K562 (cell line): ENCODE measurements at regions not wholly inside any gene's neighbourhood (a gene's known extent, or its start where the extent isn't known, plus 50 kb on each side); places are given as distances from the start of the nearest gene placed in this dataset.

Experiments
- ATAC-seq: fragments of 200-7000 bp; cut with Tn5 transposase; 3 replicates; pipeline ENCODE4 v1.9.1; 2020; ENCODE audit warnings: moderate library complexity
- BruUV-seq: library from RNA; stranded (reverse); fragments of 400-500 nt; replicated peaks from 2 replicates; lab custom pipeline; 2021; lab: Mats Ljungman, UMichigan
- CTCF ChIA-PET: fragments of 300-600 bp; formaldehyde crosslinking; extraction: SDS; loops from one replicate; lab custom pipeline; 2021; ENCODE audit warnings: low intra/inter-chr PET ratio; lab: Yijun Ruan, JAX
- POLR2A ChIA-PET: fragments of 300-600, 350-650 bp; sonication (Branson Sonifier 250); formaldehyde crosslinking; extraction: SDS; loops from one replicate; lab custom pipeline; 2021; ENCODE audit warnings: antibody characterized with exemption, inconsistent platforms; lab: Yijun Ruan, JAX
- DNase-seq, 4 experiments: peaks; one replicate each; pipeline versions ENCODE4 v3.0.0 to v3.0.0-alpha.2; 2011 to 2018; ENCODE audit warnings: low spot score in 3 of 4, mixed read lengths in 3 of 4; ENCODE audit errors: extremely low read depth in 1 of 4
- FAIRE-seq: peaks from 2 replicates; lab custom pipeline; 2011; peaks lifted over from hg19 to GRCh38; lab: Jason Lieb, UNC
- H2AFZ ChIP-seq: 2 replicates; pipeline ENCODE4 v1.6.0; 2011; ENCODE audit warnings: low read depth, low read length, control low read depth, inconsistent platforms
- H3K27ac ChIP-seq: fragments of 200-600 bp; 3 replicates; pipeline ENCODE4 v1.8.0; 2011; ENCODE audit warnings: low read depth, mild to moderate bottlenecking, control low read depth, inconsistent platforms, low read length, moderate library complexity, mixed read lengths; ENCODE audit errors: extremely low read depth
- H3K27me3 ChIP-seq, 2 experiments: fragments of 300-600 bp in 1 of 2; 2 replicates in 1 of 2; 3 replicates in 1 of 2; pipeline versions ENCODE4 v1.6.0 to v1.8.0; 2011; ENCODE audit warnings: inconsistent platforms in 2 of 2, low read length in 2 of 2, mild to moderate bottlenecking in 1 of 2, mixed read lengths in 1 of 2, moderate library complexity in 1 of 2; ENCODE audit not compliant: control insufficient read depth in 2 of 2, insufficient read depth in 2 of 2
- H3K36me3 ChIP-seq: fragments of 300-600 bp; 3 replicates; pipeline ENCODE4 v1.8.0; 2011; ENCODE audit warnings: mild to moderate bottlenecking, low read length, inconsistent platforms; ENCODE audit not compliant: control insufficient read depth, insufficient read depth
- H3K4me1 ChIP-seq, 2 experiments: fragments of 200-600 bp in 1 of 2; replicated peaks in 1 of 2; 2 replicates in 1 of 2; 3 replicates in 1 of 2; pipeline versions ENCODE4 v1.5.1 to v1.8.0; 2011; ENCODE audit warnings: inconsistent platforms in 2 of 2, low read length in 2 of 2, mild to moderate bottlenecking in 1 of 2, mixed read lengths in 1 of 2, moderate library complexity in 1 of 2; ENCODE audit not compliant: control insufficient read depth in 2 of 2, insufficient read depth in 2 of 2
- H3K4me2 ChIP-seq: 2 replicates; pipeline ENCODE4 v1.6.1; 2011; ENCODE audit warnings: low read length, control low read depth, inconsistent platforms, mixed read lengths; ENCODE audit not compliant: insufficient read depth
- H3K4me3 ChIP-seq: fragments of 200-600 bp; sonication (generic), shearing (Covaris generic); 2 replicates; pipeline ENCODE4 v1.5.1; 2016; ENCODE audit warnings: control low read depth, inconsistent platforms
- H3K79me2 ChIP-seq: fragments of 200-600 bp; 3 replicates; pipeline ENCODE4 v1.8.0; 2011; ENCODE audit warnings: low read length, inconsistent platforms; ENCODE audit not compliant: control insufficient read depth, insufficient read depth
- H3K9ac ChIP-seq, 2 experiments: 2 replicates each; pipeline versions ENCODE4 v1.6.0 to v1.6.1; 2011; ENCODE audit warnings: low read depth in 2 of 2, low read length in 2 of 2, control low read depth in 1 of 2, inconsistent platforms in 1 of 2, mild to moderate bottlenecking in 1 of 2, mixed read lengths in 1 of 2; ENCODE audit not compliant: insufficient read depth in 1 of 2
- H3K9me1 ChIP-seq: one replicate; pipeline ENCODE4 v1.6.0; 2011; ENCODE audit warnings: inconsistent platforms, mild to moderate bottlenecking, low read length, moderate library complexity; ENCODE audit not compliant: control insufficient read depth, insufficient read depth
- H3K9me3 ChIP-seq: replicated peaks from 2 replicates; pipeline ENCODE4 v1.5.1; 2011; ENCODE audit warnings: low read depth, low read length, inconsistent platforms; ENCODE audit not compliant: control insufficient read depth, insufficient read depth
- H4K20me1 ChIP-seq: replicated peaks from 2 replicates; pipeline ENCODE4 v1.6.1; 2011; ENCODE audit warnings: low read length, inconsistent platforms, mixed read lengths; ENCODE audit not compliant: control insufficient read depth, insufficient read depth
- ELF1 ChIP-seq: fragments of 200-800 bp; sonication (Bioruptor generic); IDR thresholded peaks from 2 replicates; pipeline ENCODE4 v1.6.1; 2016; ENCODE audit warnings: missing genetic modification characterization, missing compliant biosample characterization
- EZH2 ChIP-seq: IDR thresholded peaks from 2 replicates; pipeline ENCODE4 v1.6.1; 2012; ENCODE audit warnings: low read depth, mild to moderate bottlenecking, inconsistent platforms, low read length, borderline replicate concordance
- FOXK2 ChIP-seq, 2 experiments: fragments of 450-650 bp; IDR thresholded peaks in 1 of 2; conservative IDR thresholded peaks in 1 of 2; 2 replicates each; pipeline ENCODE4 v1.6.1; 2016; ENCODE audit warnings: low read depth in 2 of 2, mild to moderate bottlenecking in 1 of 2
- NELFE ChIP-seq: IDR thresholded peaks from 2 replicates; pipeline ENCODE4 v1.6.1; 2011; ENCODE audit warnings: mild to moderate bottlenecking; ENCODE audit not compliant: insufficient read depth, insufficient read length
- NFYB ChIP-seq: IDR thresholded peaks from 2 replicates; pipeline ENCODE4 v1.6.1; 2011; ENCODE audit warnings: mild to moderate bottlenecking, moderate library complexity; ENCODE audit not compliant: insufficient read length; ENCODE audit errors: extremely low read depth
- POLR3A ChIP-seq: IDR thresholded peaks from 2 replicates; pipeline ENCODE4 v1.6.1; 2011; ENCODE audit warnings: borderline replicate concordance, mild to moderate bottlenecking, moderate library complexity; ENCODE audit not compliant: insufficient read length, insufficient read depth; ENCODE audit errors: extremely low read depth
- PURB ChIP-seq: sonication (generic); formaldehyde crosslinking; IDR thresholded peaks from 2 replicates; pipeline ENCODE4 v1.9.0; 2021; ENCODE audit warnings: low read depth, mild to moderate bottlenecking, missing genetic modification reagents
- SNIP1 ChIP-seq: fragments of 450-650 bp; IDR thresholded peaks from 2 replicates; pipeline ENCODE4 v1.7.1; 2017; ENCODE audit warnings: low read depth, mild to moderate bottlenecking
- TRIM25 ChIP-seq: fragments of 450-650 bp; IDR thresholded peaks from 2 replicates; pipeline ENCODE4 v1.7.0; 2016; ENCODE audit warnings: borderline replicate concordance
- ZNF780A ChIP-seq: fragments of 250-450 bp; sonication (Bioruptor Pico); IDR thresholded peaks from 2 replicates; pipeline ENCODE4 v1.5.0; 2021; ENCODE audit warnings: mild to moderate bottlenecking
- WGBS: fragments of 100-300 bp; shearing (Covaris generic); methylation state at CpG from one replicate; pipeline ENCODE4 v1.1.6; 2016; ENCODE audit warnings: low coverage, mixed read lengths; ENCODE audit not compliant: insufficient coverage; ENCODE audit errors: missing lambda C conversion rate; 5-methylcytosine and 5-hydroxymethylcytosine counted together
- in situ Hi-C: fragments of 300-500 bp; cut with MboI; formaldehyde crosslinking; loops from 4 replicates; pipeline ENCODE4 v1.15.0; 2018; ENCODE audit warnings: inconsistent platforms, mixed read lengths
- intact Hi-C: fragments of 100-400 bp; cut with micrococcal nuclease; formaldehyde crosslinking; loops from 2 replicates; pipeline ENCODE4 v1.14.2; 2022
- TF ChIP-seq, protein P1 (sequence below): fragments of 450-650 bp; formaldehyde crosslinking; conservative IDR thresholded peaks from 2 replicates; pipeline ENCODE4 v1.4.0; 2022; ENCODE audit warnings: mild to moderate bottlenecking, missing genetic modification characterization
- TF ChIP-seq, protein P2 (sequence below): fragments of 250-450 bp; sonication (Bioruptor Pico); IDR thresholded peaks from 2 replicates; pipeline ENCODE4 v1.5.0; 2020; ENCODE audit warnings: mild to moderate bottlenecking, borderline replicate concordance

- Histone ChIP-seq H4K20me1 (no peaks in the 10 kb centered on the region), H3K4me2 (no peak overlapping the region), H3K79me2 (no peaks in the 10 kb centered on the region), H3K4me3 (no peak overlapping the region), H3K9me1 (no peaks in the 10 kb centered on the region), H3K9ac (no peak overlapping the region), H3K9me3 (no peaks in the 10 kb centered on the region), H3K27me3 (no peaks in the 10 kb centered on the region), H3K4me1 (no peaks in the 10 kb centered on the region), H3K36me3 (no peaks in the 10 kb centered on the region), H3K27ac (no peak overlapping the region), H2AFZ (no peak overlapping the region)
- in situ Hi-C loops: no loop called here
- intact Hi-C loops: no loop called here
- TF ChIP-seq NFYB (no peak), SNIP1 (no peak)
- TF ChIP-seq, protein P1, sequence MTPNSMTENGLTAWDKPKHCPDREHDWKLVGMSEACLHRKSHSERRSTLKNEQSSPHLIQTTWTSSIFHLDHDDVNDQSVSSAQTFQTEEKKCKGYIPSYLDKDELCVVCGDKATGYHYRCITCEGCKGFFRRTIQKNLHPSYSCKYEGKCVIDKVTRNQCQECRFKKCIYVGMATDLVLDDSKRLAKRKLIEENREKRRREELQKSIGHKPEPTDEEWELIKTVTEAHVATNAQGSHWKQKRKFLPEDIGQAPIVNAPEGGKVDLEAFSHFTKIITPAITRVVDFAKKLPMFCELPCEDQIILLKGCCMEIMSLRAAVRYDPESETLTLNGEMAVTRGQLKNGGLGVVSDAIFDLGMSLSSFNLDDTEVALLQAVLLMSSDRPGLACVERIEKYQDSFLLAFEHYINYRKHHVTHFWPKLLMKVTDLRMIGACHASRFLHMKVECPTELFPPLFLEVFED (CRISPR knock-in tag): no peak
- BruUV-seq: no TSS peak
- ATAC-seq (no peak), DNase-seq (no peak), FAIRE-seq (no peak)
- ChIA-PET CTCF (no interaction called here), POLR2A (no interaction called here)
Observed at GRCh38 chr2:56450772-56451171, 267.0 kb downstream of the CCDC85A start.

- FAIRE-seq (no peak), ATAC-seq (no peak)
- WGBS: 0% methylated on average over 2 of the region's 2 CpGs
- TF ChIP-seq, protein P2, sequence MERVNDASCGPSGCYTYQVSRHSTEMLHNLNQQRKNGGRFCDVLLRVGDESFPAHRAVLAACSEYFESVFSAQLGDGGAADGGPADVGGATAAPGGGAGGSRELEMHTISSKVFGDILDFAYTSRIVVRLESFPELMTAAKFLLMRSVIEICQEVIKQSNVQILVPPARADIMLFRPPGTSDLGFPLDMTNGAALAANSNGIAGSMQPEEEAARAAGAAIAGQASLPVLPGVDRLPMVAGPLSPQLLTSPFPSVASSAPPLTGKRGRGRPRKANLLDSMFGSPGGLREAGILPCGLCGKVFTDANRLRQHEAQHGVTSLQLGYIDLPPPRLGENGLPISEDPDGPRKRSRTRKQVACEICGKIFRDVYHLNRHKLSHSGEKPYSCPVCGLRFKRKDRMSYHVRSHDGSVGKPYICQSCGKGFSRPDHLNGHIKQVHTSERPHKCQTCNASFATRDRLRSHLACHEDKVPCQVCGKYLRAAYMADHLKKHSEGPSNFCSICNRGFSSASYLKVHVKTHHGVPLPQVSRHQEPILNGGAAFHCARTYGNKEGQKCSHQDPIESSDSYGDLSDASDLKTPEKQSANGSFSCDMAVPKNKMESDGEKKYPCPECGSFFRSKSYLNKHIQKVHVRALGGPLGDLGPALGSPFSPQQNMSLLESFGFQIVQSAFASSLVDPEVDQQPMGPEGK (CRISPR knock-in tag): no peak
- TF ChIP-seq TRIM25 (no peak), PURB (no peak), ELF1 (tag) (no peak), POLR3A (no peak), EZH2 (no peak), NELFE (no peak), FOXK2 (conservative IDR thresholded peaks at IDR 0.05 in 1 of 2, IDR thresholded peaks at IDR 0.05 in 1 of 2; ENCODE audit: low read depth in 2 of 2) (no peak), ZNF780A (no peak)
Observed at GRCh38 chr2:56455642-56456041, 271.9 kb downstream of the CCDC85A start.

More at GRCh38 chr2:56455642-56456041, 271.9 kb downstream of the CCDC85A start:
- no peak for DNase-seq
- ChIA-PET CTCF (no interaction called here), POLR2A (no interaction called here)
- H3K9me1 ChIP-seq: no peaks in the 10 kb centered on the region
- no peak overlapping the region for H3K4me3 ChIP-seq
- H4K20me1 ChIP-seq: no peaks in the 10 kb centered on the region
- H3K36me3 ChIP-seq: no peaks in the 10 kb centered on the region
- H3K9ac ChIP-seq: no peak overlapping the region
- no peaks in the 10 kb centered on the region for H3K9me3 ChIP-seq
- H2AFZ ChIP-seq: no peak overlapping the region
- no peaks in the 10 kb centered on the region for H3K27me3 ChIP-seq
- intact Hi-C loops: no loop called here
- H3K79me2 ChIP-seq: no peaks in the 10 kb centered on the region
- no peak overlapping the region for H3K27ac ChIP-seq
- in situ Hi-C loops: no loop called here
- no peaks in the 10 kb centered on the region for H3K4me1 ChIP-seq
- no TSS peak for BruUV-seq
- no peak overlapping the region for H3K4me2 ChIP-seq
